ENCODE measurements at regions not wholly inside any gene's neighbourhood (a gene's known extent, or its start where the extent isn't known, plus 50 kb on each side); places are given as distances from the start of the nearest gene placed in this dataset.

GRCh38 chr20:48223715-48224114, 438.4 kb upstream of the SULF2 start:
- TF ChIP-seq ZBTB49 (CRISPR knock-in tag; IDR thresholded peaks at IDR 0.05; ENCODE audit: borderline replicate concordance) (no peak), SCMH1 (CRISPR knock-in tag; IDR thresholded peaks at IDR 0.05; ENCODE audit: borderline replicate concordance) (no peak), ZNF18 (CRISPR knock-in tag; IDR thresholded peaks at IDR 0.05; ENCODE audit: insufficient replicate concordance) (no peak), ZNF280D (CRISPR knock-in tag; IDR thresholded peaks at IDR 0.05) (no peak), CTCF (CRISPR knock-in tag; IDR thresholded peaks at IDR 0.05) (no peak), RFX5 (IDR thresholded peaks at IDR 0.05; ENCODE audit: low read depth, low read length) (no peak), ZNF350 (CRISPR knock-in tag; IDR thresholded peaks at IDR 0.05; ENCODE audit: borderline replicate concordance, low read depth) (no peak), KLF16 (CRISPR knock-in tag; IDR thresholded peaks at IDR 0.05) (no peak), MAFF (IDR thresholded peaks at IDR 0.05; ENCODE audit: low read depth, low read length) (no peak), ZZZ3 (CRISPR knock-in tag; IDR thresholded peaks at IDR 0.05; ENCODE audit: borderline replicate concordance) (no peak), RARA (CRISPR knock-in tag; IDR thresholded peaks at IDR 0.05) (no peak)
